ENCODE measurements at regions not wholly inside any gene's neighbourhood (a gene's known extent, or its start where the extent isn't known, plus 50 kb on each side); places are given as distances from the start of the nearest gene placed in this dataset.

DNA sequence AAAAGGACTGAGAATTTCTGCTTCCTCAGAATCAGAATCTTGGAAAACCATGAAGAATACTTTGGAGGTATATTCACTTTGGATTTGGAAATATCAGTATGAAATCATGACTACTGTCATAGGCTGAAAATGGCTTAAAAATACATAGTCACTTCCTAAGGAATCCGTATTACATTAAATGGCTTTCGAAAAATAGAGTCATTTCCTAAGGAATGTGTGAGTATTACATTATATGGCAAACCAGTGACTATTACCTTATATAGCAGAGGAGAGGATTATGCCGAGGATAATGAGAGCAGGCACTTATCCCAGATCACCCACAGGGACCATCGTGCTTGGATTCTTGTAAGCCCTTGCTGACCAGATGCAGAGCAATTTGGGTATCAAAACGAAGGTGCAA, 1471.8 kb downstream of the EFNB2 start (continued):
- TF ChIP-seq, protein P1, sequence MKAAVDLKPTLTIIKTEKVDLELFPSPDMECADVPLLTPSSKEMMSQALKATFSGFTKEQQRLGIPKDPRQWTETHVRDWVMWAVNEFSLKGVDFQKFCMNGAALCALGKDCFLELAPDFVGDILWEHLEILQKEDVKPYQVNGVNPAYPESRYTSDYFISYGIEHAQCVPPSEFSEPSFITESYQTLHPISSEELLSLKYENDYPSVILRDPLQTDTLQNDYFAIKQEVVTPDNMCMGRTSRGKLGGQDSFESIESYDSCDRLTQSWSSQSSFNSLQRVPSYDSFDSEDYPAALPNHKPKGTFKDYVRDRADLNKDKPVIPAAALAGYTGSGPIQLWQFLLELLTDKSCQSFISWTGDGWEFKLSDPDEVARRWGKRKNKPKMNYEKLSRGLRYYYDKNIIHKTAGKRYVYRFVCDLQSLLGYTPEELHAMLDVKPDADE (IDR thresholded peaks at IDR 0.05): no peak
- no peak for TF ChIP-seq POLR2AphosphoS5 (IDR thresholded peaks at IDR 0.05; ENCODE audit: low read depth)
- TF ChIP-seq, protein P2, sequence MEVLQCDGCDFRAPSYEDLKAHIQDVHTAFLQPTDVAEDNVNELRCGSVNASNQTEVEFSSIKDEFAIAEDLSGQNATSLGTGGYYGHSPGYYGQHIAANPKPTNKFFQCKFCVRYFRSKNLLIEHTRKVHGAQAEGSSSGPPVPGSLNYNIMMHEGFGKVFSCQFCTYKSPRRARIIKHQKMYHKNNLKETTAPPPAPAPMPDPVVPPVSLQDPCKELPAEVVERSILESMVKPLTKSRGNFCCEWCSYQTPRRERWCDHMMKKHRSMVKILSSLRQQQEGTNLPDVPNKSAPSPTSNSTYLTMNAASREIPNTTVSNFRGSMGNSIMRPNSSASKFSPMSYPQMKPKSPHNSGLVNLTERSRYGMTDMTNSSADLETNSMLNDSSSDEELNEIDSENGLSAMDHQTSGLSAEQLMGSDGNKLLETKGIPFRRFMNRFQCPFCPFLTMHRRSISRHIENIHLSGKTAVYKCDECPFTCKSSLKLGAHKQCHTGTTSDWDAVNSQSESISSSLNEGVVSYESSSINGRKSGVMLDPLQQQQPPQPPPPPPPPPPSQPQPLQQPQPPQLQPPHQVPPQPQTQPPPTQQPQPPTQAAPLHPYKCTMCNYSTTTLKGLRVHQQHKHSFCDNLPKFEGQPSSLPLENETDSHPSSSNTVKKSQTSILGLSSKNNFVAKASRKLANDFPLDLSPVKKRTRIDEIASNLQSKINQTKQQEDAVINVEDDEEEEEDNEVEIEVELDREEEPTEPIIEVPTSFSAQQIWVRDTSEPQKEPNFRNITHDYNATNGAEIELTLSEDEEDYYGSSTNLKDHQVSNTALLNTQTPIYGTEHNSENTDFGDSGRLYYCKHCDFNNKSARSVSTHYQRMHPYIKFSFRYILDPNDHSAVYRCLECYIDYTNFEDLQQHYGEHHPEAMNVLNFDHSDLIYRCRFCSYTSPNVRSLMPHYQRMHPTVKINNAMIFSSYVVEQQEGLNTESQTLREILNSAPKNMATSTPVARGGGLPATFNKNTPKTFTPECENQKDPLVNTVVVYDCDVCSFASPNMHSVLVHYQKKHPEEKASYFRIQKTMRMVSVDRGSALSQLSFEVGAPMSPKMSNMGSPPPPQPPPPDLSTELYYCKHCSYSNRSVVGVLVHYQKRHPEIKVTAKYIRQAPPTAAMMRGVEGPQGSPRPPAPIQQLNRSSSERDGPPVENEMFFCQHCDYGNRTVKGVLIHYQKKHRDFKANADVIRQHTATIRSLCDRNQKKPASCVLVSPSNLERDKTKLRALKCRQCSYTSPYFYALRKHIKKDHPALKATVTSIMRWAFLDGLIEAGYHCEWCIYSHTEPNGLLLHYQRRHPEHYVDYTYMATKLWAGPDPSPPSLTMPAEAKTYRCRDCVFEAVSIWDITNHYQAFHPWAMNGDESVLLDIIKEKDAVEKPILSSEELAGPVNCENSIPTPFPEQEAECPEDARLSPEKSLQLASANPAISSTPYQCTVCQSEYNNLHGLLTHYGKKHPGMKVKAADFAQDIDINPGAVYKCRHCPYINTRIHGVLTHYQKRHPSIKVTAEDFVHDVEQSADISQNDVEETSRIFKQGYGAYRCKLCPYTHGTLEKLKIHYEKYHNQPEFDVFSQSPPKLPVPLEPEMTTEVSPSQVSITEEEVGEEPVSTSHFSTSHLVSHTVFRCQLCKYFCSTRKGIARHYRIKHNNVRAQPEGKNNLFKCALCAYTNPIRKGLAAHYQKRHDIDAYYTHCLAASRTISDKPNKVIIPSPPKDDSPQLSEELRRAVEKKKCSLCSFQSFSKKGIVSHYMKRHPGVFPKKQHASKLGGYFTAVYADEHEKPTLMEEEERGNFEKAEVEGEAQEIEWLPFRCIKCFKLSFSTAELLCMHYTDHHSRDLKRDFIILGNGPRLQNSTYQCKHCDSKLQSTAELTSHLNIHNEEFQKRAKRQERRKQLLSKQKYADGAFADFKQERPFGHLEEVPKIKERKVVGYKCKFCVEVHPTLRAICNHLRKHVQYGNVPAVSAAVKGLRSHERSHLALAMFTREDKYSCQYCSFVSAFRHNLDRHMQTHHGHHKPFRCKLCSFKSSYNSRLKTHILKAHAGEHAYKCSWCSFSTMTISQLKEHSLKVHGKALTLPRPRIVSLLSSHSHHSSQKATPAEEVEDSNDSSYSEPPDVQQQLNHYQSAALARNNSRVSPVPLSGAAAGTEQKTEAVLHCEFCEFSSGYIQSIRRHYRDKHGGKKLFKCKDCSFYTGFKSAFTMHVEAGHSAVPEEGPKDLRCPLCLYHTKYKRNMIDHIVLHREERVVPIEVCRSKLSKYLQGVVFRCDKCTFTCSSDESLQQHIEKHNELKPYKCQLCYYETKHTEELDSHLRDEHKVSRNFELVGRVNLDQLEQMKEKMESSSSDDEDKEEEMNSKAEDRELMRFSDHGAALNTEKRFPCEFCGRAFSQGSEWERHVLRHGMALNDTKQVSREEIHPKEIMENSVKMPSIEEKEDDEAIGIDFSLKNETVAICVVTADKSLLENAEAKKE (CRISPR knock-in tag; IDR thresholded peaks at IDR 0.05): no peak

- Histone ChIP-seq H3K36me3 (ENCODE audit: insufficient read depth) (no peaks in the 10 kb centered on the region), H3K79me2 (replicated peaks; ENCODE audit: insufficient read depth) (no peaks in the 10 kb centered on the region), H3K27ac (ENCODE audit: low read depth) (no peak overlapping the region), H3K4me3 (no peak overlapping the region), H3K27me3 (ENCODE audit: insufficient read depth) (no peaks in the 10 kb centered on the region), H3K4me2 (no peak overlapping the region), H3K4me1 (ENCODE audit: insufficient read depth) (no peaks in the 10 kb centered on the region), H3F3A (replicated peaks; ENCODE audit: low read depth) (no peaks in the 10 kb centered on the region), H3K9me2 (ENCODE audit: insufficient read depth) (no peaks in the 10 kb centered on the region), H4K20me1 (replicated peaks; ENCODE audit: insufficient read depth) (no peaks in the 10 kb centered on the region), H2AFZ (0 out of 2 replicates have a peak overlapping the region, but pooled peaks have one; percentile 30)
- no peak for DNase-seq (ENCODE audit: low spot score)
- Mint-ChIP-seq H3K4me1 (no peaks in the 10 kb centered on the region), H3K9me3 (no peaks in the 10 kb centered on the region), H3K27ac (no peak overlapping the region), H3K36me3 (ENCODE audit: low read depth) (no peaks in the 10 kb centered on the region), H3K27me3 (ENCODE audit: insufficient read depth, low read depth, poor library complexity) (peaks cover 2% of the 10 kb centered on the region), H3K4me3 (no peak overlapping the region)
- peak; percentile 29; the same call in 1 of the 3 replicates for ATAC-seq
- TF ChIP-seq, protein P3, sequence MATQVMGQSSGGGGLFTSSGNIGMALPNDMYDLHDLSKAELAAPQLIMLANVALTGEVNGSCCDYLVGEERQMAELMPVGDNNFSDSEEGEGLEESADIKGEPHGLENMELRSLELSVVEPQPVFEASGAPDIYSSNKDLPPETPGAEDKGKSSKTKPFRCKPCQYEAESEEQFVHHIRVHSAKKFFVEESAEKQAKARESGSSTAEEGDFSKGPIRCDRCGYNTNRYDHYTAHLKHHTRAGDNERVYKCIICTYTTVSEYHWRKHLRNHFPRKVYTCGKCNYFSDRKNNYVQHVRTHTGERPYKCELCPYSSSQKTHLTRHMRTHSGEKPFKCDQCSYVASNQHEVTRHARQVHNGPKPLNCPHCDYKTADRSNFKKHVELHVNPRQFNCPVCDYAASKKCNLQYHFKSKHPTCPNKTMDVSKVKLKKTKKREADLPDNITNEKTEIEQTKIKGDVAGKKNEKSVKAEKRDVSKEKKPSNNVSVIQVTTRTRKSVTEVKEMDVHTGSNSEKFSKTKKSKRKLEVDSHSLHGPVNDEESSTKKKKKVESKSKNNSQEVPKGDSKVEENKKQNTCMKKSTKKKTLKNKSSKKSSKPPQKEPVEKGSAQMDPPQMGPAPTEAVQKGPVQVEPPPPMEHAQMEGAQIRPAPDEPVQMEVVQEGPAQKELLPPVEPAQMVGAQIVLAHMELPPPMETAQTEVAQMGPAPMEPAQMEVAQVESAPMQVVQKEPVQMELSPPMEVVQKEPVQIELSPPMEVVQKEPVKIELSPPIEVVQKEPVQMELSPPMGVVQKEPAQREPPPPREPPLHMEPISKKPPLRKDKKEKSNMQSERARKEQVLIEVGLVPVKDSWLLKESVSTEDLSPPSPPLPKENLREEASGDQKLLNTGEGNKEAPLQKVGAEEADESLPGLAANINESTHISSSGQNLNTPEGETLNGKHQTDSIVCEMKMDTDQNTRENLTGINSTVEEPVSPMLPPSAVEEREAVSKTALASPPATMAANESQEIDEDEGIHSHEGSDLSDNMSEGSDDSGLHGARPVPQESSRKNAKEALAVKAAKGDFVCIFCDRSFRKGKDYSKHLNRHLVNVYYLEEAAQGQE (IDR thresholded peaks at IDR 0.05; ENCODE audit: unreplicated experiment): no peak
- TF ChIP-seq EZH2 (IDR thresholded peaks at IDR 0.05; ENCODE audit: low read depth, unreplicated experiment) (no peak), STAT1 (IDR thresholded peaks at IDR 0.05; ENCODE audit: unreplicated experiment) (no peak), ZNF114 (CRISPR knock-in tag; IDR thresholded peaks at IDR 0.05) (no peak), NANOG (IDR thresholded peaks at IDR 0.05; ENCODE audit: borderline replicate concordance) (no peak), CREB1 (CRISPR knock-in tag; IDR thresholded peaks at IDR 0.05; ENCODE audit: low read depth) (no peak), JUNB (IDR thresholded peaks at IDR 0.05; ENCODE audit: unreplicated experiment) (no peak), POLR2AphosphoS5 (IDR thresholded peaks at IDR 0.05; ENCODE audit: low read depth) (no peak), ZNF331 (CRISPR knock-in tag; IDR thresholded peaks at IDR 0.05; ENCODE audit: low read depth) (no peak)
- TF ChIP-seq, protein P1 (IDR thresholded peaks at IDR 0.05): no peak
- TF ChIP-seq, protein P4, sequence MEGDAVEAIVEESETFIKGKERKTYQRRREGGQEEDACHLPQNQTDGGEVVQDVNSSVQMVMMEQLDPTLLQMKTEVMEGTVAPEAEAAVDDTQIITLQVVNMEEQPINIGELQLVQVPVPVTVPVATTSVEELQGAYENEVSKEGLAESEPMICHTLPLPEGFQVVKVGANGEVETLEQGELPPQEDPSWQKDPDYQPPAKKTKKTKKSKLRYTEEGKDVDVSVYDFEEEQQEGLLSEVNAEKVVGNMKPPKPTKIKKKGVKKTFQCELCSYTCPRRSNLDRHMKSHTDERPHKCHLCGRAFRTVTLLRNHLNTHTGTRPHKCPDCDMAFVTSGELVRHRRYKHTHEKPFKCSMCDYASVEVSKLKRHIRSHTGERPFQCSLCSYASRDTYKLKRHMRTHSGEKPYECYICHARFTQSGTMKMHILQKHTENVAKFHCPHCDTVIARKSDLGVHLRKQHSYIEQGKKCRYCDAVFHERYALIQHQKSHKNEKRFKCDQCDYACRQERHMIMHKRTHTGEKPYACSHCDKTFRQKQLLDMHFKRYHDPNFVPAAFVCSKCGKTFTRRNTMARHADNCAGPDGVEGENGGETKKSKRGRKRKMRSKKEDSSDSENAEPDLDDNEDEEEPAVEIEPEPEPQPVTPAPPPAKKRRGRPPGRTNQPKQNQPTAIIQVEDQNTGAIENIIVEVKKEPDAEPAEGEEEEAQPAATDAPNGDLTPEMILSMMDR (conservative IDR thresholded peaks at IDR 0.05; ENCODE audit: low read depth in 2 of 2): no peak
Measured at GRCh38 chr13:105059786-105060185, 1475.7 kb downstream of the EFNB2 start.

Measured in GM23338 (cell line).